GM12864 (cell line): ENCODE measurements at regions not wholly inside any gene's neighbourhood (a gene's known extent, or its start where the extent isn't known, plus 50 kb on each side); places are given as distances from the start of the nearest gene placed in this dataset.
A peak's percentile ranks its signal among the peaks of the same experiment; 100 is the strongest.

ENCODE experiments used
- DNase-seq: peaks from one replicate; pipeline ENCODE4 v3.0.0-alpha.2; 2011; ENCODE audit warnings: low read depth
- H3K4me3 ChIP-seq: 2 replicates; pipeline ENCODE4 v1.5.1; 2011; ENCODE audit warnings: mild to moderate bottlenecking, low read depth, low read length, control low read depth
- TF ChIP-seq, protein P1 (sequence below): IDR thresholded peaks from 2 replicates; pipeline ENCODE4 v1.5.1; 2011; ENCODE audit warnings: low read depth, mild to moderate bottlenecking, moderate library complexity, low read length, control low read depth, inconsistent platforms; ENCODE audit errors: missing control alignments

DNA sequence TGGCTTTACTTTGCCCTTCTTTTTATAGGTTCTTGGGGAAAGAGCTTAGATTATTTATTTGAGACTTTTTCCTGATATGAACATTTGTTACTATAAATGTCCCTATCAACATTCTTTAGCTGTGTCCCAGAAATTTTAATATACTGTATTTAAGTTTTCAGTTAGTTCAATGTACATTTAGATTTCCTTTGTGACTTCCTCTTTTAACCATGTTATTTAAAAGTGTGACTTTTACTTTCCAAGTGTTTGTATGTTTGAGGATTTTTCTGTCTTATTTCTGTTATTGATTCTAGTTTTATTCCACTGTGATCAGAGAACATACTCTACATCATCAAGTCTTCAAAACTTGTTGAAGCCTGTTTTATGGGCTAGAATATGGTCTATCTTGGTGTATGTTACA lies 72.7 kb upstream of the SPRY2 start:
- H3K4me3 ChIP-seq: no peak overlapping the region
- TF ChIP-seq, protein P1, sequence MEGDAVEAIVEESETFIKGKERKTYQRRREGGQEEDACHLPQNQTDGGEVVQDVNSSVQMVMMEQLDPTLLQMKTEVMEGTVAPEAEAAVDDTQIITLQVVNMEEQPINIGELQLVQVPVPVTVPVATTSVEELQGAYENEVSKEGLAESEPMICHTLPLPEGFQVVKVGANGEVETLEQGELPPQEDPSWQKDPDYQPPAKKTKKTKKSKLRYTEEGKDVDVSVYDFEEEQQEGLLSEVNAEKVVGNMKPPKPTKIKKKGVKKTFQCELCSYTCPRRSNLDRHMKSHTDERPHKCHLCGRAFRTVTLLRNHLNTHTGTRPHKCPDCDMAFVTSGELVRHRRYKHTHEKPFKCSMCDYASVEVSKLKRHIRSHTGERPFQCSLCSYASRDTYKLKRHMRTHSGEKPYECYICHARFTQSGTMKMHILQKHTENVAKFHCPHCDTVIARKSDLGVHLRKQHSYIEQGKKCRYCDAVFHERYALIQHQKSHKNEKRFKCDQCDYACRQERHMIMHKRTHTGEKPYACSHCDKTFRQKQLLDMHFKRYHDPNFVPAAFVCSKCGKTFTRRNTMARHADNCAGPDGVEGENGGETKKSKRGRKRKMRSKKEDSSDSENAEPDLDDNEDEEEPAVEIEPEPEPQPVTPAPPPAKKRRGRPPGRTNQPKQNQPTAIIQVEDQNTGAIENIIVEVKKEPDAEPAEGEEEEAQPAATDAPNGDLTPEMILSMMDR: no peak
- no peak for DNase-seq

DNA sequence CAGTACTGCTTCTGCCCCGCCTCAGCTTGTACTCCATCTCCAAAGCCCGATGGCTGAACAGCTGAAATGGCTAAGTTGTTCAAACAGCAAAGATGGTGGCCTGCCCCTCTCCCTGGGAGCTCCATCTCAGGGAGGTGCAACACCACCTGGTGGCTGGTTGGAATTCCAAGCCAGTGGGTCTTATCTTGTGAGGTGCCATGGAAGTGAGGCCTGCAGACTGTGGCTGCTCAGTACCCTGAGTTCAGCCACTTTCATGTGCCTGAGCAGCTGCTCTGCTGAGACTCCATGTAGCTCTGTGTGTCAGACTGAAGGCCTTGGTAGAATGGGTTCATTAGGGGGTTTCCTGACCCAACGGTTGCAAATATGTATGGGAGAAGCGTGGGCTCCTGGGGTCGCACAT lies 67.3 kb upstream of the SPRY2 start:
- TF ChIP-seq, protein P1: peak; percentile 8
- DNase-seq: no peak
- no peak overlapping the region for H3K4me3 ChIP-seq

DNA sequence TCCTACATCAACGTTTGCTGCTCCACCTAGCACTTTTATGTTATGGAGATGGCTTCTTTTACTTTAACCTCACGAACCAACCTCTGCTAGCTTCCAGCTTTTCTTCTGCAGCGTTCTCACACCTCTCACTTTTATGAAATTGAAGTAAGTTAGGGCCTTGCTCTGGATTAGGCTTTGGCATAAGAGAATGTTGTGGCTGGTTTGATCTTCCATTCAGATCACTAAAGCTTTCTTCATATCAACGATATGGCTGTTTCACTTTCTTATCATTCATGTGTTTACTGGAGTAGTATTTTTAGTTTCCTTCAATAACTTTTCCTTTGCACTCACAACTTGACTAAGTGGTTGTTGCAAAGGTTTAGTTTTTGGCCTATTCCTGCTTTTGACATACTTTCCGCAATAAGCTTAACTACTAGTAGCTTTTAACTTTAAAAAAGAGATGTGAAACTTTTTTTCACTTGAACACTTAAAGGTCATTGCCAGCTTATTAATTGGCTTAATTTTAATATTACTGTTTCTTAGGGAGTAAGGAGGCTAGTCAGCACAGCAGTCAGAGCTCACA lies 60.0 kb upstream of the SPRY2 start:
- DNase-seq: no peak
- no peak overlapping the region for H3K4me3 ChIP-seq
- TF ChIP-seq, protein P1: no peak

DNA sequence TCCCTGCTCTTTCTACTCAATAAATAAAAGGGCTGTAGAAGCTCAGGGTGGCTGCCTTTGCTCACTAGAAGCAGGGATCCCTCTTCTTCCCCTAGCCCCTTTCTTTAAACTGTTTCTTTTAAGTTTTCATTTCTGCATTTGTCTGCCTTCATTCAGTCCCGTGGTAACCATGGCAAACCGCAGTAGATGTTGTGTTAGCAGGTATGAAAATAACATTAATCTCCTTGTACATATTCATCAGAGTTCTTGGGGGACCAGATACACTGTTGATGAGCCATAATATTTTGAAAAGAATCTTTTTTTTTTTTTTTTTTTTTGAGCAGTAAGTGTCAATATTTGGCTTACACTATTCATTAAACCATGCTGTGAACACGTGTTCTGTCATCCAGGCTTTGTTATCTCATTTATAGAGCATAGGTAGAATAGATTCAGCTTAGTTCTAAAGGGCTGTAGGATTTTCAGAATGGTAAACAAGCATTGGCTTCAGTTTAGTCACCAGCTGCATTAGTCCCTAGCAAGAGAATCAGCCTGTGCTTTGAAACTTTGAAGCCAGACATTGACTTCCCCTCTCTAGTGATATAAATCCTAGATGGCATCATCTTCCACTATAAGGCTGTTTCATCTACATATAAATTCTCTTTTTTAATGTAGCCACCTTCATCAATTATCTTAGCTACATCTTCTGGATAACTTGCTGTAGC lies 59.4 kb upstream of the SPRY2 start:
- H3K4me3 ChIP-seq: no peak overlapping the region
- no peak for DNase-seq
- TF ChIP-seq, protein P1: no peak

DNA sequence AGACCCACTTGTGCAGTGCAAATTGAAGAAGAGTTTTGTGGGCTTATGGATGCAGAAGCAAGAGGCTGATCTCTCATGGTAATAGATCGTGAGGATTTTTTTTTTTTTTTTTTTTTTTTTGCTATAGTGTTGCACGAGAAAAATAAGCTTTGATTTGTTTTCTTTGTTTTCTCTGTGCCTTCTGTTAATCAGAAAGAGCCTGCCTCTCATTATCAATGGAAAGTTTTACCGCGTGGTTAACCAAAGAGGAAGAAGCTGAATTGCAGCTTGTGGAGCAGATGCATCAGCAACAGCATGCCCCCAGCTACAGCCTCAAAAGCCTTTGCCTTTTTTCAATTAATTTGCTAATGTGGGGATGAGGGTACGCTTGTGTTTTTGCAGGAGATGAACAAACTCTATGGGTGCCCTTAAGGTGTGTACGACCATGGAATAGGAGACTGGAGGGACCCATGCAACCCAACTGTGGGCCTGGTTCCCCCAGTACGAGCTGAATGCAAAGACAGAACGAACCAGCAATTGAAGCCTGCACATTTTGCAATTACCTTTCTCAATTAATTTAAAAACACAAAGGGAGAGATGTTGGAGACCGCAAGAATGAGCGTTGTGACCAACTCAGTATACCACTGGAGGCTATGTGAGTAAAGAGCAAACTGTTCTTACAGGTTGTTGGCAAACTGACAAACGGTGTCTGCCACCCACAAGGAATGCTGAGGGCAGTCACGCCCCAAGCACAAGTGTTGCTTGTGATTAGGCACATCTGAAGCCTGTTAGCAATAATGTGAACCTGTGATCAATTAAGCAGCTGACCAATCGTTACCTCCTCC lies 58.6 kb upstream of the SPRY2 start:
- H3K4me3 ChIP-seq: no peak overlapping the region
- DNase-seq: no peak
- TF ChIP-seq, protein P1: no peak
